ENCODE measurements at regions not wholly inside any gene's neighbourhood (a gene's known extent, or its start where the extent isn't known, plus 50 kb on each side); places are given as distances from the start of the nearest gene placed in this dataset.

DNA sequence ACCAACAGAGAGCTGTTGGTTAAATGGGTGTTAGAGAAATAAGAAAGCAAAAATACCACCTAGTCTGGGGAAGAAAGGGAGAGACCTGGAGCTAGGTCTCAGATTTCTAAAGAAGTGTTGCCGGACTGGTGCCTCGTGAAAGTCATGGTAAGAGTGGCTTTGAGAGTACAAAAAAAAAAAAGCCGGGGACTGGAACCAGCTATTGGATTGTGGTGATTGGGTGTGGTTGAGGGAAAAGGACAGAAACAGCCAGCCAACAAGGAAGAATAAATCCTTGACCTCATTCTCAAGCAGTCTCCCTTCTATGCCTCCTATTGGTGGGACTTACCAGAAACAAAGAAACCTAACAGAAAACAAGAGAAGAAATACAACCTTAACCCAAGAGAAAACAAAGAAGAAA is 346.4 kb upstream of the KCNMB2 start:
- Mint-ChIP-seq H3K9me3 (ENCODE audit: low read depth) (peaks cover 2% of the 10 kb centered on the region), H3K27ac (ENCODE audit: unreplicated experiment) (no peak overlapping the region), H3K36me3 (ENCODE audit: low read depth) (no peaks in the 10 kb centered on the region), H3K27me3 (ENCODE audit: low read depth) (no peaks in the 10 kb centered on the region), H3K4me1 (ENCODE audit: low read depth) (peaks cover under 1% of the 10 kb centered on the region), H3K4me3 (ENCODE audit: unreplicated experiment) (no peak overlapping the region)
- DNase-seq (ENCODE audit: low spot score), result no peak
- TF ChIP-seq, protein P1, sequence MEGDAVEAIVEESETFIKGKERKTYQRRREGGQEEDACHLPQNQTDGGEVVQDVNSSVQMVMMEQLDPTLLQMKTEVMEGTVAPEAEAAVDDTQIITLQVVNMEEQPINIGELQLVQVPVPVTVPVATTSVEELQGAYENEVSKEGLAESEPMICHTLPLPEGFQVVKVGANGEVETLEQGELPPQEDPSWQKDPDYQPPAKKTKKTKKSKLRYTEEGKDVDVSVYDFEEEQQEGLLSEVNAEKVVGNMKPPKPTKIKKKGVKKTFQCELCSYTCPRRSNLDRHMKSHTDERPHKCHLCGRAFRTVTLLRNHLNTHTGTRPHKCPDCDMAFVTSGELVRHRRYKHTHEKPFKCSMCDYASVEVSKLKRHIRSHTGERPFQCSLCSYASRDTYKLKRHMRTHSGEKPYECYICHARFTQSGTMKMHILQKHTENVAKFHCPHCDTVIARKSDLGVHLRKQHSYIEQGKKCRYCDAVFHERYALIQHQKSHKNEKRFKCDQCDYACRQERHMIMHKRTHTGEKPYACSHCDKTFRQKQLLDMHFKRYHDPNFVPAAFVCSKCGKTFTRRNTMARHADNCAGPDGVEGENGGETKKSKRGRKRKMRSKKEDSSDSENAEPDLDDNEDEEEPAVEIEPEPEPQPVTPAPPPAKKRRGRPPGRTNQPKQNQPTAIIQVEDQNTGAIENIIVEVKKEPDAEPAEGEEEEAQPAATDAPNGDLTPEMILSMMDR (IDR thresholded peaks at IDR 0.05), result peak; percentile 8

DNA sequence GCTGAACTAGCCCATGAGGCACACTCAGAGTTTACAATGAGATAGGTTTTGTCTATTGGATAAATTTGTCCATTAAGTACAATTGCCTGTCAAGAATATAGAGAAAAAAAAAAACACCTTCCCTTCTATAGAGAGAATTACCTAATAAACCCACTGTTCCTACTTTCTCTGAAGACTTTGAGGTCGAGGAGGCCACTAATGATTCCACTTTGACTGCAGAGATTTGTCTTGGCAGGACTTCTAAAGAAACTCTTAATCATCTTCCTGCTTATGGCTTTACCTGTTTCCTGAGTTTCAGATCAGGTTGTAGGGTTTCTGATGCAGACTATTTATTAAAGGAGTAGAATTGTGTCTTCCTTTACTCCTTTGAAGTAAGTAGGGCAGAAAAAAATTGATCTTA is 342.4 kb upstream of the KCNMB2 start:
- TF ChIP-seq, protein P1 (IDR thresholded peaks at IDR 0.05), result no peak
- H3K36me3 Mint-ChIP-seq (ENCODE audit: low read depth), result no peaks in the 10 kb centered on the region

DNA sequence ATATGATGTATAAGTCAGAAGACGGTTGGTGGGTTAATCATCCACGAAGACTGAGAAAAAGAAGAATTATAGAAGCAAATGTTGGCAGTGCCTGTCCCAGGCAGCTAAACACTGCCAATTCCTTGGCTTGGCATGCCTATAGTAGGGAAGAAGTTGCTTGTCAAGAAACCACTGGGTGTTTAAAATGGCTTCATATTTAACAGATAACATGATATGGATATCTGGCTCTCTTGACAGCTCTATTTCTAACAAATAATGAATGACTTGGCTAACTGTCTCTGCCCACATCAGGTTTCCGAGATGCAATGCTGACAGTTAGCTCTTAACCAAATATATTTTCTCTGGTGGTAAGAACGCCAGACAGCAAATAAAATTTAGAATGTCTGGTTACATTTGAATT is 341.7 kb upstream of the KCNMB2 start:
- H3K27ac Mint-ChIP-seq (ENCODE audit: unreplicated experiment), result no peak overlapping the region
- no peaks in the 10 kb centered on the region for H3K36me3 Mint-ChIP-seq (ENCODE audit: low read depth)
- peaks cover 2% of the 10 kb centered on the region for H3K9me3 Mint-ChIP-seq (ENCODE audit: low read depth)
- no peak for DNase-seq (ENCODE audit: low spot score)
- TF ChIP-seq, protein P1 (IDR thresholded peaks at IDR 0.05), result no peak
- no peaks in the 10 kb centered on the region for H3K27me3 Mint-ChIP-seq (ENCODE audit: low read depth)
- no peak overlapping the region for H3K4me3 Mint-ChIP-seq (ENCODE audit: unreplicated experiment)
- peaks cover 37% of the 10 kb centered on the region for H3K4me1 Mint-ChIP-seq (ENCODE audit: low read depth)

More for the DNA sequence above, 342.4 kb upstream of the KCNMB2 start:
- Mint-ChIP-seq H3K27me3 (ENCODE audit: low read depth) (no peaks in the 10 kb centered on the region), H3K27ac (ENCODE audit: unreplicated experiment) (no peak overlapping the region), H3K4me3 (ENCODE audit: unreplicated experiment) (no peak overlapping the region), H3K4me1 (ENCODE audit: low read depth) (peaks cover 33% of the 10 kb centered on the region), H3K9me3 (ENCODE audit: low read depth) (peaks cover 2% of the 10 kb centered on the region)
- DNase-seq (ENCODE audit: low spot score), result no peak

DNA sequence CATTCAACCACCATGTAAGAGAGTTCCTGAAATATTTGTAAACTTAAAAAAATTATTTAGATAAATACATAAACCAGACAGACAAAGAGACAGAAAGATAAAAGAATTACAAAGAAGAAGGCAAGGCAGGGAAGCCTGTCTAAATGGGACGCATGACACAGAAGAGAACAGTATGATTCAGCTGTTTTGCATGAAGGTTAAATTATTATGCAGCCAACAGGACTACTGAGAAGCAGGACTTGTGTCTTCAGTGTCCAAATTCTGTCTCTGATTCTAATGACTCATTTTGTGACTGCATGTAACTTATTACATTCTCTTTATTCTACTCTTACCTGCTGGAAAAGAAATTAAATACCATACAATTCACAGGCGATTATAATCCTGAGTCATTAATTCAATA is 340.4 kb upstream of the KCNMB2 start:
- no peak for DNase-seq (ENCODE audit: low spot score)
- Mint-ChIP-seq H3K36me3 (ENCODE audit: low read depth) (no peaks in the 10 kb centered on the region), H3K27me3 (ENCODE audit: low read depth) (no peaks in the 10 kb centered on the region), H3K9me3 (ENCODE audit: low read depth) (peaks cover 2% of the 10 kb centered on the region), H3K4me1 (ENCODE audit: low read depth) (peaks cover 39% of the 10 kb centered on the region), H3K27ac (ENCODE audit: unreplicated experiment) (peak overlapping the region; percentile 55), H3K4me3 (ENCODE audit: unreplicated experiment) (no peak overlapping the region)
- TF ChIP-seq, protein P1 (IDR thresholded peaks at IDR 0.05), result no peak

DNA sequence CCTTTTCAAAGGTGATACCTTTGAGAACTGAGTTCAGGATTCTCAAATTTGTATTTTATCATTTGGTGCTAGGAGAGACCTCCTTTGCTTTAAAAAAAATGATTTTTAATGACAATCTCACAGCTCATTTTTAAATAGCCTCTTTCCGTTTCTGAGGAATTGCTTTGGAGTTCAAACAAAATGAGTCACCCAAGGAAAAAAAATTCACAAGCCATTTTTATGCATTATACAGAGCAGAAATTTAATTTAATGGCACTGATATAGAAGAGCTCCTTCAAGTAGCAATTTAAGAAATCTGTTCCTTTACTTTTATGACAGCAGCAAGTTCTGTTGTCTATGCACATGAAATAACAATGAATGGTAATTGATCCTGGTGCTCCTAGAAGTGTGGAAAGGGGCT is 337.9 kb upstream of the KCNMB2 start:
- TF ChIP-seq, protein P1 (IDR thresholded peaks at IDR 0.05), result no peak
- Mint-ChIP-seq H3K27me3 (ENCODE audit: low read depth) (no peaks in the 10 kb centered on the region), H3K4me1 (ENCODE audit: low read depth) (peaks cover 46% of the 10 kb centered on the region), H3K9me3 (ENCODE audit: low read depth) (no peaks in the 10 kb centered on the region), H3K36me3 (ENCODE audit: low read depth) (no peaks in the 10 kb centered on the region), H3K4me3 (ENCODE audit: unreplicated experiment) (no peak overlapping the region), H3K27ac (ENCODE audit: unreplicated experiment) (no peak overlapping the region)
- no peak for DNase-seq (ENCODE audit: low spot score)

All from chondrocyte (in vitro differentiated cells).